A549 (cell line): ENCODE measurements at regions not wholly inside any gene's neighbourhood (a gene's known extent, or its start where the extent isn't known, plus 50 kb on each side); places are given as distances from the start of the nearest gene placed in this dataset.

ENCODE experiments used
- CTCF ChIP-seq: fragments of >200 bp; sonication (Bioruptor Twin); formaldehyde crosslinking; IDR thresholded peaks from 3 replicates; pipeline ENCODE4 v1.5.1; 2016
- E2F6 ChIP-seq: IDR thresholded peaks from 2 replicates; pipeline ENCODE4 v1.6.1; 2012; ENCODE audit warnings: low read depth, borderline replicate concordance
- GATA3 ChIP-seq: IDR thresholded peaks from 2 replicates; pipeline ENCODE4 v1.6.1; 2012; ENCODE audit warnings: borderline replicate concordance
- HES2 ChIP-seq: fragments of >200 bp; sonication (Bioruptor Twin); formaldehyde crosslinking; IDR thresholded peaks from 2 replicates; pipeline ENCODE4 v1.6.1; 2016
- MAZ ChIP-seq: fragments of 150-350 bp; IDR thresholded peaks from 2 replicates; pipeline ENCODE4 v1.6.1; 2014; ENCODE audit warnings: antibody characterized with exemption, low read depth, low read length, borderline replicate concordance
- MYC ChIP-seq: IDR thresholded peaks from 2 replicates; pipeline ENCODE4 v1.6.1; 2012; ENCODE audit warnings: mild to moderate bottlenecking, inconsistent platforms, low read length, improper control_type of control experiment, borderline replicate concordance
- NR3C1 ChIP-seq: fragments of >200 bp; sonication (Bioruptor Twin); formaldehyde crosslinking; IDR thresholded peaks from 3 replicates; pipeline ENCODE4 v1.6.1; 2017
- POLR2A ChIP-seq: IDR thresholded peaks from 2 replicates; pipeline ENCODE4 v1.6.1; 2012; ENCODE audit warnings: mild to moderate bottlenecking, low read length
- TP53 ChIP-seq: fragments of 250-450 bp; sonication (Bioruptor Pico); IDR thresholded peaks from 2 replicates; pipeline ENCODE4 v1.5.0; 2021; ENCODE audit warnings: mild to moderate bottlenecking, moderate library complexity

- no peak for TF ChIP-seq TP53 (CRISPR knock-in tag)
- TF ChIP-seq CTCF, result no peak
- no peak for TF ChIP-seq MAZ
- no peak for TF ChIP-seq NR3C1
- no peak for TF ChIP-seq MYC
- no peak for TF ChIP-seq GATA3
- TF ChIP-seq POLR2A, result no peak
- TF ChIP-seq HES2, result no peak
- no peak for TF ChIP-seq E2F6
Observed at GRCh38 chr11:28726432-28726831, 618.2 kb downstream of the METTL15 start.
